ENCODE measurements at regions not wholly inside any gene's neighbourhood (a gene's known extent, or its start where the extent isn't known, plus 50 kb on each side); places are given as distances from the start of the nearest gene placed in this dataset.

DNA sequence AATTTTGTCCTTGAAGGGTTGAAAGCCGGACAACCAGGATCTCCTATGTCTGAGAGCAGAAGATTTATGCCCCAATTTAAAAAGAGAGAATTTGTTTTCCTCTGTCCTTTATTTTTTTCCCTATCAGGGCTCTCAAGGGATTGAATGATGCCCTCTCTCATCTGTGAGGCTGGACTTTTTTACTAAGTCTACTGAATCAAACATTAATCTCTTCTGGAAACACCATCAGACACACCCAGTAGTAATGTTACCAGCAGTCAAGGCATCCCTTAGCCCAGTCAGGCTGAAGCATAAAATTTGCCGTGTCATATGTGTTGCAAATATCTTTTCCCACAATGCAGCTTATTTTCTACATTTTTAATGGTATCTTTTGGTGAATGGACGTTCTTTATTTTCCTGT, 1497.9 kb downstream of the MAT2B start:
- dilution Hi-C loops (cut with MboI; ENCODE audit: extremely low pct_ligation_motif_present, low sequenced_read_pairs) = no loop called here
- H2AFZ ChIP-seq (ENCODE audit: control insufficient read depth, low read length) = no peak overlapping the region
- H3K79me2 ChIP-seq (ENCODE audit: control insufficient read depth, insufficient read depth, low read length) = no peaks in the 10 kb centered on the region
- no peak overlapping the region for H3K27ac ChIP-seq (ENCODE audit: control insufficient read depth, insufficient read depth, low read length)
- no peak for DNase-seq (ENCODE audit: low read depth, low spot score)
- no peak for TF ChIP-seq EZH2 (IDR thresholded peaks at IDR 0.05; ENCODE audit: low read length)
- TF ChIP-seq, protein P1, sequence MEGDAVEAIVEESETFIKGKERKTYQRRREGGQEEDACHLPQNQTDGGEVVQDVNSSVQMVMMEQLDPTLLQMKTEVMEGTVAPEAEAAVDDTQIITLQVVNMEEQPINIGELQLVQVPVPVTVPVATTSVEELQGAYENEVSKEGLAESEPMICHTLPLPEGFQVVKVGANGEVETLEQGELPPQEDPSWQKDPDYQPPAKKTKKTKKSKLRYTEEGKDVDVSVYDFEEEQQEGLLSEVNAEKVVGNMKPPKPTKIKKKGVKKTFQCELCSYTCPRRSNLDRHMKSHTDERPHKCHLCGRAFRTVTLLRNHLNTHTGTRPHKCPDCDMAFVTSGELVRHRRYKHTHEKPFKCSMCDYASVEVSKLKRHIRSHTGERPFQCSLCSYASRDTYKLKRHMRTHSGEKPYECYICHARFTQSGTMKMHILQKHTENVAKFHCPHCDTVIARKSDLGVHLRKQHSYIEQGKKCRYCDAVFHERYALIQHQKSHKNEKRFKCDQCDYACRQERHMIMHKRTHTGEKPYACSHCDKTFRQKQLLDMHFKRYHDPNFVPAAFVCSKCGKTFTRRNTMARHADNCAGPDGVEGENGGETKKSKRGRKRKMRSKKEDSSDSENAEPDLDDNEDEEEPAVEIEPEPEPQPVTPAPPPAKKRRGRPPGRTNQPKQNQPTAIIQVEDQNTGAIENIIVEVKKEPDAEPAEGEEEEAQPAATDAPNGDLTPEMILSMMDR (optimal IDR thresholded peaks at IDR 0.05 in 1 of 3, IDR thresholded peaks at IDR 0.05 in 1 of 3, conservative IDR thresholded peaks at IDR 0.05 in 1 of 3; ENCODE audit: extremely low read depth in 1 of 3, insufficient read depth in 2 of 3, low read length in 3 of 3) = no peak
- H3K9me1 ChIP-seq (ENCODE audit: control insufficient read depth, extremely low read depth, insufficient read depth, low read length) = no peaks in the 10 kb centered on the region
- H3K4me1 ChIP-seq (ENCODE audit: control insufficient read depth, extremely low read depth, insufficient read depth, low read length) = no peaks in the 10 kb centered on the region
- H3K27me3 ChIP-seq (ENCODE audit: control insufficient read depth, extremely low read depth, insufficient read depth, low read length) = no peaks in the 10 kb centered on the region
- no peak overlapping the region for H3K9ac ChIP-seq (ENCODE audit: control insufficient read depth, extremely low read depth, insufficient read depth, low read length)
- no peaks in the 10 kb centered on the region for H3K9me3 ChIP-seq (ENCODE audit: control insufficient read depth, low read depth, low read length)
- no peaks in the 10 kb centered on the region for H3K36me3 ChIP-seq (ENCODE audit: control insufficient read depth in 2 of 2, extremely low read depth in 1 of 2, insufficient read depth in 2 of 2, low read length in 2 of 2)
- no peak overlapping the region for H3K4me2 ChIP-seq (ENCODE audit: control insufficient read depth, extremely low read depth, insufficient read depth, low read depth, low read length)
- H3K4me3 ChIP-seq (ENCODE audit: control insufficient read depth in 2 of 3, extremely low read depth in 1 of 3, insufficient read depth in 2 of 3, low read depth in 1 of 3, low read length in 3 of 3) = no peak overlapping the region
- H4K20me1 ChIP-seq (ENCODE audit: control insufficient read depth, extremely low read depth, insufficient read depth, low read length) = no peaks in the 10 kb centered on the region
- FAIRE-seq = no peak

DNA sequence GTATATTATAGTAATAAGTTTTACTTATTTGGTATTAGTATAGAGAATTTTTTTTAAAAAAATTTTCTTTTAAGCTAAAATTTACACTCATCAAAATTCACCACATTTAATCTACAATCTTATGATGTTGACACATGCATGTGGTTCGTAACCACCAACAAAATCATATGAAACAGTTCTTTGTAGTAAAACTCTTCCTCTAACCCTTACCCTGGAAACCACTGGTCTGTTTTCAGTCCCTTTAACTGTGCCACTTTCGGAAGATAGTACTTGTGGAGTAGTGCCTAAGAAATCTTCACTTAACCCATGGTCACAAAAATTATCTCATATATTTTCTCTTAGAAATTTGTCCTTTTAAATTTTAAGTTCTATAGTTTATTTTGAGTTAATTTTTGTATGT, 1498.8 kb downstream of the MAT2B start:
- dilution Hi-C loops (cut with MboI; ENCODE audit: extremely low pct_ligation_motif_present, low sequenced_read_pairs) = no loop called here
- no peak overlapping the region for H3K27ac ChIP-seq (ENCODE audit: control insufficient read depth, insufficient read depth, low read length)
- DNase-seq (ENCODE audit: low read depth, low spot score) (no peak), FAIRE-seq (no peak)
- no peaks in the 10 kb centered on the region for H3K79me2 ChIP-seq (ENCODE audit: control insufficient read depth, insufficient read depth, low read length)
- no peak overlapping the region for H2AFZ ChIP-seq (ENCODE audit: control insufficient read depth, low read length)
- H3K4me2 ChIP-seq (ENCODE audit: control insufficient read depth, extremely low read depth, insufficient read depth, low read depth, low read length) = no peak overlapping the region
- no peaks in the 10 kb centered on the region for H3K9me3 ChIP-seq (ENCODE audit: control insufficient read depth, low read depth, low read length)
- H3K9me1 ChIP-seq (ENCODE audit: control insufficient read depth, extremely low read depth, insufficient read depth, low read length) = no peaks in the 10 kb centered on the region
- H4K20me1 ChIP-seq (ENCODE audit: control insufficient read depth, extremely low read depth, insufficient read depth, low read length) = no peaks in the 10 kb centered on the region
- no peaks in the 10 kb centered on the region for H3K4me1 ChIP-seq (ENCODE audit: control insufficient read depth, extremely low read depth, insufficient read depth, low read length)
- no peaks in the 10 kb centered on the region for H3K27me3 ChIP-seq (ENCODE audit: control insufficient read depth, extremely low read depth, insufficient read depth, low read length)
- TF ChIP-seq, protein P1 (optimal IDR thresholded peaks at IDR 0.05 in 1 of 3, IDR thresholded peaks at IDR 0.05 in 1 of 3, conservative IDR thresholded peaks at IDR 0.05 in 1 of 3; ENCODE audit: extremely low read depth in 1 of 3, insufficient read depth in 2 of 3, low read length in 3 of 3) = no peak
- no peak for TF ChIP-seq EZH2 (IDR thresholded peaks at IDR 0.05; ENCODE audit: low read length)
- H3K4me3 ChIP-seq (ENCODE audit: control insufficient read depth in 2 of 3, extremely low read depth in 1 of 3, insufficient read depth in 2 of 3, low read depth in 1 of 3, low read length in 3 of 3) = no peak overlapping the region
- no peak overlapping the region for H3K9ac ChIP-seq (ENCODE audit: control insufficient read depth, extremely low read depth, insufficient read depth, low read length)
- no peaks in the 10 kb centered on the region for H3K36me3 ChIP-seq (ENCODE audit: control insufficient read depth in 2 of 2, extremely low read depth in 1 of 2, insufficient read depth in 2 of 2, low read length in 2 of 2)

Measured in keratinocyte (primary cell).